H9 (cell line): ENCODE measurements at regions not wholly inside any gene's neighbourhood (a gene's known extent, or its start where the extent isn't known, plus 50 kb on each side); places are given as distances from the start of the nearest gene placed in this dataset.

Experiments
- DNase-seq: peaks from one replicate; pipeline ENCODE4 v3.0.0-alpha.2; 2017
- H2AFZ ChIP-seq: one replicate; pipeline ENCODE4 v1.6.1; 2013; ENCODE audit warnings: mild to moderate bottlenecking, low read length, control low read depth, moderate library complexity
- H2AK5ac ChIP-seq: 2 replicates; pipeline ENCODE4 v1.6.1; 2013; ENCODE audit warnings: low read length, control low read depth, mixed read lengths; ENCODE audit not compliant: insufficient read length
- H2BK120ac ChIP-seq: one replicate; pipeline ENCODE4 v1.6.1; 2013; ENCODE audit warnings: low read depth, mild to moderate bottlenecking, low read length, control low read depth, inconsistent platforms; ENCODE audit not compliant: poor library complexity, severe bottlenecking
- H2BK12ac ChIP-seq: 2 replicates; pipeline ENCODE4 v1.6.1; 2013; ENCODE audit warnings: low read length, control low read depth, mixed read lengths, low read depth; ENCODE audit not compliant: insufficient read length
- H2BK15ac ChIP-seq: 2 replicates; pipeline ENCODE4 v1.6.1; 2013; ENCODE audit warnings: low read depth, low read length, control low read depth
- H2BK20ac ChIP-seq: one replicate; pipeline ENCODE4 v1.6.1; 2013; ENCODE audit warnings: low read depth, mild to moderate bottlenecking, low read length, control low read depth, inconsistent platforms; ENCODE audit not compliant: poor library complexity, severe bottlenecking
- H2BK5ac ChIP-seq: 2 replicates; pipeline ENCODE4 v1.6.1; 2013; ENCODE audit warnings: low read length, control low read depth, mixed read lengths; ENCODE audit not compliant: insufficient read length
- H3K14ac ChIP-seq: 2 replicates; pipeline ENCODE4 v1.6.1; 2013; ENCODE audit warnings: low read length, control low read depth; ENCODE audit not compliant: insufficient read depth
- H3K18ac ChIP-seq: 2 replicates; pipeline ENCODE4 v1.6.1; 2013; ENCODE audit warnings: low read depth, mild to moderate bottlenecking, mixed read lengths, low read length, control low read depth; ENCODE audit not compliant: insufficient read length
- H3K23ac ChIP-seq: 2 replicates; pipeline ENCODE4 v1.6.1; 2013; ENCODE audit warnings: low read length, control low read depth, mixed read lengths, low read depth; ENCODE audit not compliant: insufficient read length
- H3K23me2 ChIP-seq: 2 replicates; pipeline ENCODE4 v1.6.1; 2013; ENCODE audit warnings: low read depth, mild to moderate bottlenecking, mixed read lengths, low read length, control low read depth; ENCODE audit not compliant: insufficient read length, poor library complexity, severe bottlenecking
- H3K27ac ChIP-seq: 2 replicates; pipeline ENCODE4 v1.5.1; 2013; ENCODE audit warnings: low read length, control low read depth, mixed read lengths, low read depth; ENCODE audit not compliant: insufficient read length
- H3K27me3 ChIP-seq: 2 replicates; pipeline ENCODE4 v1.6.1; 2013; ENCODE audit warnings: low read length, control low read depth, inconsistent platforms; ENCODE audit not compliant: insufficient read depth
- H3K4ac ChIP-seq: 2 replicates; pipeline ENCODE4 v1.6.1; 2013; ENCODE audit warnings: low read depth, mild to moderate bottlenecking, control low read depth, inconsistent platforms, low read length, moderate library complexity
- H3K4me1 ChIP-seq: 2 replicates; pipeline ENCODE4 v1.6.1; 2013; ENCODE audit warnings: low read length, control low read depth, inconsistent platforms; ENCODE audit not compliant: insufficient read depth
- H3K4me2 ChIP-seq: 2 replicates; pipeline ENCODE4 v1.6.1; 2013; ENCODE audit warnings: low read length, control low read depth, mixed read lengths; ENCODE audit not compliant: insufficient read length, insufficient read depth
- H3K56ac ChIP-seq: 2 replicates; pipeline ENCODE4 v1.6.1; 2013; ENCODE audit warnings: low read depth, mild to moderate bottlenecking, mixed read lengths, low read length, control low read depth; ENCODE audit not compliant: insufficient read length
- H3K79me1 ChIP-seq: 2 replicates; pipeline ENCODE4 v1.6.1; 2013; ENCODE audit warnings: low read depth, mild to moderate bottlenecking, moderate library complexity, low read length, control low read depth, inconsistent platforms; ENCODE audit not compliant: insufficient read depth, poor library complexity, severe bottlenecking
- H3K79me2 ChIP-seq: 2 replicates; pipeline ENCODE4 v1.6.1; 2013; ENCODE audit warnings: low read length, control low read depth, inconsistent platforms; ENCODE audit not compliant: insufficient read depth
- H3K9ac ChIP-seq: 2 replicates; pipeline ENCODE4 v1.6.1; 2013; ENCODE audit warnings: low read length, control low read depth, mixed read lengths; ENCODE audit not compliant: insufficient read length; ENCODE audit errors: extremely low read depth
- H3K9me3 ChIP-seq: one replicate; pipeline ENCODE4 v1.6.1; 2013; ENCODE audit warnings: low read depth, low read length, inconsistent platforms; ENCODE audit not compliant: control insufficient read depth
- H3T11ph ChIP-seq: one replicate; pipeline ENCODE4 v1.6.1; 2013; ENCODE audit warnings: mild to moderate bottlenecking, low read length, control low read depth, inconsistent platforms
- H4K20me1 ChIP-seq: one replicate; pipeline ENCODE4 v1.6.1; 2013; ENCODE audit not compliant: control insufficient read depth, insufficient read length, insufficient read depth
- H4K5ac ChIP-seq: 2 replicates; pipeline ENCODE4 v1.6.1; 2013; ENCODE audit warnings: low read depth, mild to moderate bottlenecking, mixed read lengths, low read length, control low read depth; ENCODE audit not compliant: insufficient read length
- H4K8ac ChIP-seq: replicated peaks from 2 replicates; pipeline ENCODE4 v1.6.1; 2013; ENCODE audit warnings: low read length, control low read depth, mixed read lengths, low read depth; ENCODE audit not compliant: insufficient read length
- H4K91ac ChIP-seq: 2 replicates; pipeline ENCODE4 v1.6.1; 2013; ENCODE audit warnings: low read depth, mild to moderate bottlenecking, moderate library complexity, mixed read lengths, low read length, control low read depth; ENCODE audit not compliant: insufficient read length
- H3K27ac Mint-ChIP-seq, 3 experiments: 2 replicates in 2 of 3; 3 replicates in 1 of 3; pipeline ENCODE4 v1.8.0; 2020 to 2021; ENCODE audit warnings: mixed read lengths in 3 of 3, mild to moderate bottlenecking in 1 of 3, moderate library complexity in 1 of 3
- H3K27me3 Mint-ChIP-seq: 2 replicates; pipeline ENCODE4 v1.8.0; 2021; ENCODE audit warnings: low read depth, mild to moderate bottlenecking, moderate library complexity, mixed read lengths
- H3K36me3 Mint-ChIP-seq, 3 experiments: 2 replicates in 2 of 3; 3 replicates in 1 of 3; pipeline ENCODE4 v1.8.0; 2020 to 2021; ENCODE audit warnings: low read depth in 3 of 3, mixed read lengths in 3 of 3; ENCODE audit not compliant: insufficient read depth in 1 of 3
- H3K4me1 Mint-ChIP-seq, 2 experiments: 2 replicates each; pipeline ENCODE4 v1.8.0; 2020; ENCODE audit warnings: mixed read lengths in 2 of 2
- H3K4me3 Mint-ChIP-seq, 2 experiments: 2 replicates in 1 of 2; 3 replicates in 1 of 2; pipeline ENCODE4 v1.8.0; 2020 to 2021; ENCODE audit warnings: mild to moderate bottlenecking in 2 of 2, mixed read lengths in 2 of 2, moderate library complexity in 1 of 2
- H3K9me3 Mint-ChIP-seq, 2 experiments: 2 replicates in 1 of 2; 3 replicates in 1 of 2; pipeline ENCODE4 v1.8.0; 2020; ENCODE audit warnings: mild to moderate bottlenecking in 2 of 2, mixed read lengths in 2 of 2, moderate library complexity in 1 of 2
- WGBS: extraction: QIAGEN DNeasy Blood & Tissue Kit; methylation state at CpG from one replicate; pipeline ENCODE4 v1.1.7; 2013; ENCODE audit warnings: missing lambda C conversion rate, low lambda C conversion rate, mixed read lengths; ENCODE audit not compliant: insufficient read length; ENCODE audit errors: extremely low coverage; 5-methylcytosine and 5-hydroxymethylcytosine counted together
- TF ChIP-seq, protein P1 (sequence below): fragments of 200-600 bp; sonication (generic); conservative IDR thresholded peaks from 3 replicates; pipeline ENCODE4 v1.8.0; 2021; ENCODE audit warnings: antibody characterized with exemption, mild to moderate bottlenecking

DNA sequence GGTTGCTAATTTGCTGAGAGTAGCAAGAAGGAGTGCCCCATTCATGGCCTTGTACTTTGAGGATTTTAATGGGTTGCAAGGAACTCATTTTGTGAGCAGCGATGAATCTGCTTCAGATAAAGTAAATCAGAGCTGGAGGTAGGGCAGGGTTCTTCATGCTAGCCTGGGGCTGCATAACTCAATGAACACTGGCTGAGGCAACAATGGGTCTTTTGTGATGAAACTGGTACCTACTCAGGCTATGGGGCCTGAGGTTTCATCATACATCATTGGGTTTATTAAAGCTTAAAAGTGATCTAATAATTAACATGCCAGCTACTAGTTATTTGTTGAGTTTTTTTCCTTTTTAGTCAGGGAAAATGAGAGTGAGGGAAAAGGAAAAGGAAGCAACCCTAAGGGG is 106.9 kb downstream of the FAM50B start:
- H4K8ac ChIP-seq = no peak overlapping the region
- no peak overlapping the region for H2BK120ac ChIP-seq
- no peak for DNase-seq
- Mint-ChIP-seq H3K9me3 (peaks cover 5 to 15% of the 10 kb centered on the region in 2 experiments; a peak in 4 of 5 replicates), H3K36me3 (peaks cover 0 to 7% (median 2%) of the 10 kb centered on the region in 3 experiments; a peak in 3 of 7 replicates), H3K27ac (no peak overlapping the region), H3K27me3 (no peaks in the 10 kb centered on the region), H3K4me3 (no peak overlapping the region), H3K4me1 (peaks cover 4 to 5% of the 10 kb centered on the region in 2 experiments; a peak in 3 of 4 replicates)
- no peak overlapping the region for H3K18ac ChIP-seq
- H3K9me3 ChIP-seq = no peaks in the 10 kb centered on the region
- no peak overlapping the region for H3K56ac ChIP-seq
- TF ChIP-seq, protein P1, sequence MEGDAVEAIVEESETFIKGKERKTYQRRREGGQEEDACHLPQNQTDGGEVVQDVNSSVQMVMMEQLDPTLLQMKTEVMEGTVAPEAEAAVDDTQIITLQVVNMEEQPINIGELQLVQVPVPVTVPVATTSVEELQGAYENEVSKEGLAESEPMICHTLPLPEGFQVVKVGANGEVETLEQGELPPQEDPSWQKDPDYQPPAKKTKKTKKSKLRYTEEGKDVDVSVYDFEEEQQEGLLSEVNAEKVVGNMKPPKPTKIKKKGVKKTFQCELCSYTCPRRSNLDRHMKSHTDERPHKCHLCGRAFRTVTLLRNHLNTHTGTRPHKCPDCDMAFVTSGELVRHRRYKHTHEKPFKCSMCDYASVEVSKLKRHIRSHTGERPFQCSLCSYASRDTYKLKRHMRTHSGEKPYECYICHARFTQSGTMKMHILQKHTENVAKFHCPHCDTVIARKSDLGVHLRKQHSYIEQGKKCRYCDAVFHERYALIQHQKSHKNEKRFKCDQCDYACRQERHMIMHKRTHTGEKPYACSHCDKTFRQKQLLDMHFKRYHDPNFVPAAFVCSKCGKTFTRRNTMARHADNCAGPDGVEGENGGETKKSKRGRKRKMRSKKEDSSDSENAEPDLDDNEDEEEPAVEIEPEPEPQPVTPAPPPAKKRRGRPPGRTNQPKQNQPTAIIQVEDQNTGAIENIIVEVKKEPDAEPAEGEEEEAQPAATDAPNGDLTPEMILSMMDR = no peak
- H3T11ph ChIP-seq = no peak overlapping the region
- no peak overlapping the region for H2AFZ ChIP-seq
- no peak overlapping the region for H4K5ac ChIP-seq
- H3K4me1 ChIP-seq = no peaks in the 10 kb centered on the region
- H3K4me2 ChIP-seq = no peak overlapping the region
- no peak overlapping the region for H2AK5ac ChIP-seq
- no peaks in the 10 kb centered on the region for H4K20me1 ChIP-seq
- H3K4ac ChIP-seq = no peak overlapping the region
- H3K23ac ChIP-seq = no peak overlapping the region
- H3K79me1 ChIP-seq = no peaks in the 10 kb centered on the region
- H2BK5ac ChIP-seq = no peak overlapping the region
- H2BK12ac ChIP-seq = no peak overlapping the region
- H3K14ac ChIP-seq = no peak overlapping the region
- no peak overlapping the region for H4K91ac ChIP-seq
- no peaks in the 10 kb centered on the region for H3K23me2 ChIP-seq
- no CpG with 5 or more reads among the region's 1 CpG for WGBS
- H2BK20ac ChIP-seq = no peak overlapping the region
- H3K27me3 ChIP-seq = no peaks in the 10 kb centered on the region
- H3K79me2 ChIP-seq = no peaks in the 10 kb centered on the region
- H3K27ac ChIP-seq = no peak overlapping the region
- H2BK15ac ChIP-seq = no peak overlapping the region
- H3K9ac ChIP-seq = no peak overlapping the region
